ENCODE measurements at regions not wholly inside any gene's neighbourhood (a gene's known extent, or its start where the extent isn't known, plus 50 kb on each side); places are given as distances from the start of the nearest gene placed in this dataset.
A peak's percentile ranks its signal among the peaks of the same experiment; 100 is the strongest.

- Mint-ChIP-seq H3K27me3 (no peaks in the 10 kb centered on the region), H3K27ac (no peak overlapping the region), H3K4me3 (no peak overlapping the region), H3K36me3 (ENCODE audit: low read depth) (no peaks in the 10 kb centered on the region), H3K4me1 (ENCODE audit: low read depth) (peaks cover 8% of the 10 kb centered on the region), H3K9me3 (no peaks in the 10 kb centered on the region)
- intact Hi-C loops (cut with micrococcal nuclease) = no loop called here
Measured at GRCh38 chr5:100723229-100723628, 179.9 kb downstream of the ST8SIA4 start.

GRCh38 chr5:100726116-100726515 lies 177.0 kb downstream of the ST8SIA4 start:
- H3K36me3 Mint-ChIP-seq (ENCODE audit: low read depth) = no peaks in the 10 kb centered on the region
- intact Hi-C loops (cut with micrococcal nuclease) = no loop called here
- no peaks in the 10 kb centered on the region for H3K27me3 Mint-ChIP-seq
- no peak overlapping the region for H3K4me3 Mint-ChIP-seq
- peaks cover 12% of the 10 kb centered on the region for H3K4me1 Mint-ChIP-seq (ENCODE audit: low read depth)
- no peaks in the 10 kb centered on the region for H3K9me3 Mint-ChIP-seq
- H3K27ac Mint-ChIP-seq = no peak overlapping the region

- intact Hi-C loops (cut with micrococcal nuclease) = no loop called here
- no peaks in the 10 kb centered on the region for H3K9me3 Mint-ChIP-seq
Measured at GRCh38 chr5:100731768-100732167, 171.3 kb downstream of the ST8SIA4 start.

GRCh38 chr5:100746730-100747129 lies 156.4 kb downstream of the ST8SIA4 start:
- intact Hi-C loops (cut with micrococcal nuclease) = no loop called here
- Mint-ChIP-seq H3K4me3 (peak overlapping the region; percentile 32), H3K27me3 (no peaks in the 10 kb centered on the region), H3K36me3 (ENCODE audit: low read depth) (no peaks in the 10 kb centered on the region), H3K9me3 (no peaks in the 10 kb centered on the region), H3K27ac (peak overlapping the region; percentile 69), H3K4me1 (ENCODE audit: low read depth) (peaks cover 7% of the 10 kb centered on the region)

More at GRCh38 chr5:100731768-100732167, 171.3 kb downstream of the ST8SIA4 start:
- Mint-ChIP-seq H3K4me1 (ENCODE audit: low read depth) (peaks cover 4% of the 10 kb centered on the region), H3K27me3 (no peaks in the 10 kb centered on the region), H3K36me3 (ENCODE audit: low read depth) (no peaks in the 10 kb centered on the region), H3K27ac (peak overlapping the region; percentile 69), H3K4me3 (peak overlapping the region; percentile 13)

- H3K4me1 Mint-ChIP-seq (ENCODE audit: low read depth) = peaks cover 7% of the 10 kb centered on the region
- H3K27me3 Mint-ChIP-seq = no peaks in the 10 kb centered on the region
- no peaks in the 10 kb centered on the region for H3K36me3 Mint-ChIP-seq (ENCODE audit: low read depth)
- no peak overlapping the region for H3K4me3 Mint-ChIP-seq
- no peaks in the 10 kb centered on the region for H3K9me3 Mint-ChIP-seq
- intact Hi-C loops (cut with micrococcal nuclease) = no loop called here
- H3K27ac Mint-ChIP-seq = no peak overlapping the region
Measured at GRCh38 chr5:100749771-100750284, 153.3 kb downstream of the ST8SIA4 start.

GRCh38 chr5:100755435-100755834 lies 147.6 kb downstream of the ST8SIA4 start:
- intact Hi-C loops (cut with micrococcal nuclease) = no loop called here
- no peaks in the 10 kb centered on the region for H3K4me1 Mint-ChIP-seq (ENCODE audit: low read depth)
- no peaks in the 10 kb centered on the region for H3K27me3 Mint-ChIP-seq
- no peaks in the 10 kb centered on the region for H3K36me3 Mint-ChIP-seq (ENCODE audit: low read depth)
- no peak overlapping the region for H3K27ac Mint-ChIP-seq
- H3K9me3 Mint-ChIP-seq = no peaks in the 10 kb centered on the region
- H3K4me3 Mint-ChIP-seq = no peak overlapping the region

Measured in dendritic cell treated with granulocyte-macrophage colony-stimulating factor and Interleukin-4, amounts not matched to agents 40 ng/mL and 50 ng/mL, for 4 days (primary cell).